Neural cell (in vitro differentiated cells): ENCODE measurements at regions not wholly inside any gene's neighbourhood (a gene's known extent, or its start where the extent isn't known, plus 50 kb on each side); places are given as distances from the start of the nearest gene placed in this dataset.

Experiments
- H2AFZ ChIP-seq: fragments of 200-600, 300-800 bp; sonication (generic), shearing (Covaris generic); 2 replicates; pipeline ENCODE4 v1.6.0; 2014; ENCODE audit warnings: low read depth, mild to moderate bottlenecking, antibody characterized with exemption, low read length, moderate library complexity
- H3F3A ChIP-seq: fragments of 200-600 bp; shearing (Covaris generic); 2 replicates; pipeline ENCODE4 v1.6.1; 2016; ENCODE audit warnings: mild to moderate bottlenecking, moderate library complexity, mixed read lengths, antibody characterized with exemption, low read length; ENCODE audit not compliant: insufficient read depth, poor library complexity, severe bottlenecking
- H3K27ac ChIP-seq: fragments of 200-600, 300-800 bp; sonication (generic), shearing (Covaris generic); 2 replicates; pipeline ENCODE4 v1.5.1; 2014; ENCODE audit warnings: mild to moderate bottlenecking, low read length, moderate library complexity
- H3K27me3 ChIP-seq: fragments of 300-800, 200-600 bp; sonication (generic), shearing (Covaris generic); 2 replicates; pipeline ENCODE4 v1.6.0; 2014; ENCODE audit warnings: mild to moderate bottlenecking, low read depth, low read length, moderate library complexity; ENCODE audit not compliant: insufficient read depth
- H3K36me3 ChIP-seq: fragments of 300-800, 200-600 bp; sonication (generic), shearing (Covaris generic); 2 replicates; pipeline ENCODE4 v1.5.1; 2014; ENCODE audit warnings: mild to moderate bottlenecking, antibody characterized with exemption, low read length, moderate library complexity; ENCODE audit not compliant: insufficient read depth
- H3K4me2 ChIP-seq: fragments of 300-800, 200-600 bp; sonication (generic), shearing (Covaris generic); 2 replicates; pipeline ENCODE4 v1.6.0; 2014; ENCODE audit warnings: mild to moderate bottlenecking, low read length
- H3K4me3 ChIP-seq: fragments of 300-800, 200-600 bp; sonication (generic), shearing (Covaris generic); 2 replicates; pipeline ENCODE4 v1.5.1; 2014; ENCODE audit warnings: mild to moderate bottlenecking, low read length, moderate library complexity
- H3K79me2 ChIP-seq: fragments of 200-600 bp; shearing (Covaris generic); replicated peaks from 2 replicates; pipeline ENCODE4 v1.6.0; 2014; ENCODE audit warnings: mild to moderate bottlenecking, low read length, moderate library complexity; ENCODE audit not compliant: insufficient read depth
- H3K9ac ChIP-seq: fragments of 300-800, 200-600 bp; sonication (generic), shearing (Covaris generic); 2 replicates; pipeline ENCODE4 v1.6.1; 2016; ENCODE audit warnings: mild to moderate bottlenecking, low read length, mixed read lengths
- H3K9me2 ChIP-seq: fragments of 200-600 bp; shearing (Covaris generic); 2 replicates; pipeline ENCODE4 v1.6.1; 2016; ENCODE audit warnings: mild to moderate bottlenecking, low read length, mixed read lengths; ENCODE audit not compliant: insufficient read depth
- H3K9me3 ChIP-seq: fragments of 200-600, 300-800 bp; sonication (generic), shearing (Covaris generic); 2 replicates; pipeline ENCODE4 v1.6.1; 2016; ENCODE audit warnings: mild to moderate bottlenecking, mixed run types, low read length, moderate library complexity, mixed read lengths
- H4K20me1 ChIP-seq: fragments of 200-600 bp; shearing (Covaris generic); 2 replicates; pipeline ENCODE4 v1.6.1; 2016; ENCODE audit warnings: mild to moderate bottlenecking, mixed run types; ENCODE audit not compliant: insufficient read depth
- CTCF ChIP-seq: fragments of 450-650 bp; IDR thresholded peaks from 2 replicates; pipeline ENCODE4 v1.5.1; 2014; ENCODE audit warnings: antibody characterized with exemption, mild to moderate bottlenecking, moderate library complexity; ENCODE audit not compliant: poor library complexity, severe bottlenecking
- EP300 ChIP-seq: fragments of 450-650 bp; conservative IDR thresholded peaks from 2 replicates; pipeline ENCODE4 v1.6.1; 2014; ENCODE audit warnings: antibody characterized with exemption, mild to moderate bottlenecking, moderate library complexity; ENCODE audit not compliant: poor library complexity, severe bottlenecking
- EZH2 ChIP-seq: fragments of 200-600, 300-800 bp; shearing (Covaris generic), sonication (generic); IDR thresholded peaks from 2 replicates; pipeline ENCODE4 v1.6.1; 2014; ENCODE audit warnings: antibody characterized with exemption, low read length, borderline replicate concordance, mild to moderate bottlenecking; ENCODE audit not compliant: insufficient read depth, poor library complexity, severe bottlenecking
- MXI1 ChIP-seq: fragments of 450-650 bp; conservative IDR thresholded peaks from 2 replicates; pipeline ENCODE4 v1.6.1; 2014; ENCODE audit warnings: antibody characterized with exemption, mild to moderate bottlenecking; ENCODE audit not compliant: poor library complexity, severe bottlenecking
- POLR2AphosphoS5 ChIP-seq: IDR thresholded peaks from 2 replicates; pipeline ENCODE4 v1.6.1; 2012
- RAD21 ChIP-seq: fragments of 450-650 bp; conservative IDR thresholded peaks from 2 replicates; pipeline ENCODE4 v1.6.1; 2014; ENCODE audit warnings: antibody characterized with exemption, mild to moderate bottlenecking, moderate library complexity
- REST ChIP-seq: IDR thresholded peaks from 2 replicates; pipeline ENCODE4 v1.6.1; 2012; ENCODE audit warnings: borderline replicate concordance
- SMC3 ChIP-seq: fragments of 450-650 bp; conservative IDR thresholded peaks from 2 replicates; pipeline ENCODE4 v1.6.1; 2014; ENCODE audit warnings: antibody characterized with exemption, mild to moderate bottlenecking, moderate library complexity; ENCODE audit not compliant: poor library complexity
- TAF1 ChIP-seq: IDR thresholded peaks from 2 replicates; pipeline ENCODE4 v1.6.1; 2012; ENCODE audit warnings: low read depth

GRCh38 chr3:162200836-162201235 is 704.2 kb downstream of the OTOL1 start:
- no peak overlapping the region for H3K9ac ChIP-seq
- H3K79me2 ChIP-seq: no peaks in the 10 kb centered on the region
- no peak for TF ChIP-seq CTCF
- TF ChIP-seq RAD21: no peak
- no peak for TF ChIP-seq SMC3
- no peak for TF ChIP-seq REST
- no peak for TF ChIP-seq EP300
- TF ChIP-seq TAF1: no peak
- TF ChIP-seq EZH2: no peak
- TF ChIP-seq POLR2AphosphoS5: no peak
- no peak for TF ChIP-seq MXI1
- H2AFZ ChIP-seq: no peak overlapping the region
- H3K9me3 ChIP-seq: no peaks in the 10 kb centered on the region
- H4K20me1 ChIP-seq: no peaks in the 10 kb centered on the region
- H3F3A ChIP-seq: no peaks in the 10 kb centered on the region
- no peaks in the 10 kb centered on the region for H3K9me2 ChIP-seq
- H3K4me2 ChIP-seq: no peak overlapping the region
- H3K36me3 ChIP-seq: no peaks in the 10 kb centered on the region
- no peaks in the 10 kb centered on the region for H3K27me3 ChIP-seq
- H3K4me3 ChIP-seq: no peak overlapping the region
- no peak overlapping the region for H3K27ac ChIP-seq

- no peaks in the 10 kb centered on the region for H3K36me3 ChIP-seq
Observed at GRCh38 chr3:162206648-162207047, 710.0 kb downstream of the OTOL1 start.

GRCh38 chr3:162211470-162211869 is 714.9 kb downstream of the OTOL1 start:
- Histone ChIP-seq H2AFZ (no peak overlapping the region), H3K36me3 (no peaks in the 10 kb centered on the region), H3K9me2 (no peaks in the 10 kb centered on the region), H3K27ac (no peak overlapping the region), H3K9ac (no peak overlapping the region), H3K27me3 (no peaks in the 10 kb centered on the region), H3K4me3 (no peak overlapping the region), H3F3A (no peaks in the 10 kb centered on the region), H3K9me3 (no peaks in the 10 kb centered on the region), H3K4me2 (no peak overlapping the region), H3K79me2 (no peaks in the 10 kb centered on the region), H4K20me1 (no peaks in the 10 kb centered on the region)
- no peak for TF ChIP-seq CTCF
- no peak for TF ChIP-seq POLR2AphosphoS5
- no peak for TF ChIP-seq SMC3
- no peak for TF ChIP-seq EZH2
- TF ChIP-seq TAF1: no peak
- no peak for TF ChIP-seq RAD21
- no peak for TF ChIP-seq REST
- no peak for TF ChIP-seq EP300
- TF ChIP-seq MXI1: no peak

More at GRCh38 chr3:162206648-162207047, 710.0 kb downstream of the OTOL1 start:
- Histone ChIP-seq H3K9me3 (no peaks in the 10 kb centered on the region), H4K20me1 (no peaks in the 10 kb centered on the region), H2AFZ (no peak overlapping the region), H3K79me2 (no peaks in the 10 kb centered on the region), H3K9ac (no peak overlapping the region), H3K4me3 (no peak overlapping the region), H3K27me3 (no peaks in the 10 kb centered on the region), H3F3A (no peaks in the 10 kb centered on the region), H3K4me2 (no peak overlapping the region), H3K9me2 (no peaks in the 10 kb centered on the region), H3K27ac (no peak overlapping the region)
- no peak for TF ChIP-seq EP300
